HG02943 (cell line): ENCODE measurements at regions not wholly inside any gene's neighbourhood (a gene's known extent, or its start where the extent isn't known, plus 50 kb on each side); places are given as distances from the start of the nearest gene placed in this dataset.

ENCODE experiments used
- ATAC-seq: cut with Tn5 transposase; IDR thresholded peaks from one replicate; pipeline ENCODE4 v1.9.1; 2021; ENCODE audit warnings: mild to moderate bottlenecking, low read depth, moderate library complexity; ENCODE audit not compliant: unreplicated experiment

- no peak for ATAC-seq
Measured at GRCh38 chr12:124420041-124420995, 125.4 kb downstream of the RFLNA start.

DNA sequence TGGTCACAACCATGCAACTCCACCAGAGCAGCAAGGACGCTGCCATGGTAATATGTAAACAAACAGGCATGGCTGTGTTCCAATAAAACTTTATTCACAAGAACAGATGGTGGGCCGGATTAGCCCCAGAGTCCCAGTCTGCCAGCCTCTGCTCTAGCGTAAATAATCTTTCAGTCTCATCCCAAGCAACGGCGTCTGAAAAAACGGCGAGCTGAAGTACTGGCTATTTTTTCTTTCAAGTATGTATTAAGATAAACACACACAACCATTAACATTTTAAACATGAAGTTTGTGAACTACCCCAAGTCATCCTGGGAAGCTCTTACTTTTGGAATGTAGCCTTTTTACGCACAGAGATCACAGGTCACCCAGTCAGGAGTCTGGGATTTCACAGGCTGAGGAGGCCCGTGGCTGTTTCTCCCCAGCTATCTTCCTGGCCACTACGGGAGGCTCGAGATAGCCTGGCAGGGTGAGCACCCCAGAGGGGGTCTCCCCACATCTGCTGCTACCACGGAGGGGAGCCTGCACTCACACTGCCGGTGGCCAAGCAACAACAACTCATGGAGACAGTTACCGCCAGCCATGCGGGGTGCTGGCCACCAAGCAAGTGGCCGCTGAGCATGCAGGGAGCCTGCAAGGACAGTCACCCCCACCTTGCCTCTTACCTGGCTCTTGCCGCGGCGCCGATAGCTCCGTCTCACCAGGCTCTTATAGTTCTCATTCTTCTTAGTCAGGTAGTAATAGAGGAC lies 124.6 kb downstream of the RFLNA start:
- no peak for ATAC-seq

DNA sequence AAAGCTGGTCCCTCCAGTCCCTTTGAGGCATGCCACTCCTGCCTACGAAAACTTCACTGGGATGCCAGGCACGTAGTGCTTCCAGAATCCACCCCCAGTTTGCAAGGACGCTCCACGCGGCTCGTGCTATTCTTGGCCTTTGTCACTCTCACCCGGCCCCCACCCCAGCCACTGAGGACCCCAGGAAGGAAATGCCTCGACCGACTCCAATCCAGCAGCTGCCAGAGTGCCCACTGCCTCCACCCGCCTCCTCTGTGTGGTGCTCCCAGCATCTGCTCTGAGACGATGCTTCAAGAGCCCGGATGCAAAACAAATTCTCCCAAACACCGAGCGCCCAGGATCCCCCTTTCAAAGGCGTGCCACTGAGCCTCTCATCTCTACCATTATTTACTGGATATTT lies 123.9 kb downstream of the RFLNA start:
- ATAC-seq = no peak

- ATAC-seq = no peak
Measured at GRCh38 chr12:124418156-124418555, 123.3 kb downstream of the RFLNA start.

GRCh38 chr12:124416516-124417395 lies 121.9 kb downstream of the RFLNA start:
- no peak for ATAC-seq

GRCh38 chr12:124415064-124415463 lies 120.2 kb downstream of the RFLNA start:
- no peak for ATAC-seq

DNA sequence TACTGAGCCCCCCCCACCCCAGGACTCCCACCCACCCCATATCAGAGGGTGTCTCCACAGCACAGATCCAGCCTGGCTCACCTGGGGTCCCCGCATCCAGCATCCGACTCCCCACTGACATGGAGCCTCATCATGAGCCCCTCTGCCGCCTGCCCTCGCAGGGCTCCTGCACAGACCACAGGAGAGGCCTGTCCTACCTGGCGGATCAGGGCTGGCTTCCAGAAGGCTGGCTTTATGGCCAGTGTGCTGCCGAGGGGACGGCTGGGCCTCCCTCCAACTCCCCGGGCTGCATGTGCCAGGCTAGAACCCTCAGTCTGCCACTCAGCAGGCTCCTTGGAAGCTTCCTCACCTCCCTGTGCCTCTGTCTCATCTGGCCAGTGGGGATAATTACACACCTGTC lies 119.0 kb downstream of the RFLNA start:
- no peak for ATAC-seq

- no peak for ATAC-seq
Measured at GRCh38 chr12:124413401-124413800, 118.5 kb downstream of the RFLNA start.

- no peak for ATAC-seq
Measured at GRCh38 chr12:124412646-124413015, 117.7 kb downstream of the RFLNA start.

GRCh38 chr12:124411953-124412645 lies 117.2 kb downstream of the RFLNA start:
- ATAC-seq = no peak

DNA sequence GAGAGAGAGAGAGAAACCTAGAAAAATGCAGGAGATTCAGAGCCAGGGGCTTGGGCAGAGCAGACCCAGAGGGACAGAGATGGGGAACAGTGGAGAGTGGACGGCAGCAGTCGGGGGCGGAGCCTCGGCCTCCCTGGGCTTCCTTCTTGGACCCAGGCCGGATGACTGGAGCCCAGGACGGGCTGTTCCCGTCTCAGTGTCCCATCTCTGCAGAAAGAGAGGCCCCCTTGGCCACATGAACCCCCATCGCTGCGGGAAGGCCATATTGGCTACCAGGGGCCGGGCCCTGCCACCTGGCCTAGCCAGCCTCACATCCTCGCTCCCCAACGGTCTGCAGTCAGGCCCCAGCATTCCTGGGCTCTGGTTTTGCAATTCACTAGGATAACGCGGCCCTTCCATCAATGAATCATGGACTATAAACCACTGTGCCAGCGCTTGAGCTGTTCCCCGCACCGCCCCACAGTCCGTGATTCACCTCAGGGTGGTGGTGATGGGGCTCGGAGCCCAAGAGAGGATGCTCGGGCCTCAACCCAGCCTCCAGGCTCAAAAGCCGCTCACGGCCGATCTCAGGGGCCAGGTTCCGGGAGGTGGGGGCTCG lies 116.5 kb downstream of the RFLNA start:
- no peak for ATAC-seq

DNA sequence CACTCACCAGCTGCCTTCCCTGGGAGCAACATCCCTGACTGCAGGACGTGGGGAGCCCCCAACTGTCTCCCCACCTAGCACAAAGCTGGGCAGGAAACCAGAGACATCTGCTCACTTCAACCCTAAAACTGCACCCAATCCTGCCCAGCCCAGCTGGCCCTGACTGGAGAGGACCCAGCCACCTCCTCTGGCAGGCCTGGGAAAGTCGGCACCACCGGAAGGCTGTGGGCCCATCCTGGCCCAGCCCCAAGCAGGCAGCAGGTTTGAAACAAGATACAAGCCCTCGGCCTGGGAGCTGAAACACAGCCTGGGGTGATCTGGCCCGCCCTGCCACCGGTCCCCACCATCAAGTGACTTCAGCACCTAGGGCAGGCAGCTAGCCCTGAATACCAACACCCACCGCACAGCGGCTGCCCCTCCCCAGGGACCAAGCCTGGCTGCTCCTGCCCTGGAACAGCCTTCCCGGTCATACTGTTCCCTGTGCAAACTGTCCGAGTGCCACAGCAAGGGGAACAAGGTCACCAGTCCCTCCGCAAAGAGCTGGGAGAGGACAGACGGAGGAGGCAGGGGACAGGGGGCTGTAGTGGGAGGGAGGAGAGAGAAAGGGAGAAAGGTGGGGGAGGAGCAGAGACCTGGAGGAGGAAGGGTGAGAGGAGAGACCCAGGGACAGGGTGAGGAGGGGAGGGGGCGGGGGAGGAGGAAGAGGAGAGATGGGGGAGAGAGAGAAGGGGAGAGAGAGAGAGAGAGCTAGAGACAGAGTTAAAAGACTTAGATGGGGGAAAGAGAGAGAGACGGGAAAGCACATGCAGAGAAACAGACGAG lies 115.7 kb downstream of the RFLNA start:
- ATAC-seq = no peak

- ATAC-seq = no peak
Measured at GRCh38 chr12:124408822-124409517, 114.1 kb downstream of the RFLNA start.

DNA sequence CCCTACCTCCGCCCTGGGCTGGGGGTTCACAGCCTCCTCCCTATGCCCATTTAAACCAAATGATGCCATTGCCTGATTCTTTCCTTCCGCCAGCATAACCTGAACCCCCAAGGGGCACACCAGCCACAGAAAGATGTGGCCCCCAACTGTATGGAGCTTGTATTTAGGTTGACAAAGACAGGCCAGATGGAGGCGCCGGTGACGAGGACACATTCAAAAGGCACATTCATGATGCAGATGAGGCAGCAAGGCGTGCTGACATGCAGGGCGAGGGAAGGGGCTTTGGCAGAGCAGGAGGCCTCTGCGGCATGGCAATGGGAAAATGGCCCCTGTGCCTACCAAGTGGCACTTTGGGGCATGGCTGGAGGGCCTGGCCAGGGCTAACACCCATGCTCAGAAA lies 112.2 kb downstream of the RFLNA start:
- ATAC-seq = no peak

GRCh38 chr12:124406043-124406442 lies 111.2 kb downstream of the RFLNA start:
- ATAC-seq = no peak

GRCh38 chr12:124405592-124405991 lies 110.7 kb downstream of the RFLNA start:
- no peak for ATAC-seq

- no peak for ATAC-seq
Measured at GRCh38 chr12:124405151-124405550, 110.3 kb downstream of the RFLNA start.

GRCh38 chr12:124404162-124404784 lies 109.4 kb downstream of the RFLNA start:
- no peak for ATAC-seq
